Ishikawa (cell line): ENCODE measurements at regions not wholly inside any gene's neighbourhood (a gene's known extent, or its start where the extent isn't known, plus 50 kb on each side); places are given as distances from the start of the nearest gene placed in this dataset.

ENCODE experiments used
- CEBPB ChIP-seq: IDR thresholded peaks from 2 replicates; pipeline ENCODE4 v1.6.1; 2012
- EGR1 ChIP-seq: IDR thresholded peaks from 2 replicates; pipeline ENCODE4 v1.6.1; 2012
- EP300 ChIP-seq: IDR thresholded peaks from 2 replicates; pipeline ENCODE4 v1.6.1; 2012; ENCODE audit warnings: borderline replicate concordance
- RAD21 ChIP-seq: IDR thresholded peaks from 2 replicates; pipeline ENCODE4 v1.6.1; 2012; ENCODE audit warnings: low read depth
- USF1 ChIP-seq: IDR thresholded peaks from 2 replicates; pipeline ENCODE4 v1.6.1; 2012
- YY1 ChIP-seq: IDR thresholded peaks from 2 replicates; pipeline ENCODE4 v1.6.1; 2012; ENCODE audit warnings: low read depth
- ZBTB7A ChIP-seq: IDR thresholded peaks from 2 replicates; pipeline ENCODE4 v1.6.1; 2012; ENCODE audit warnings: low read depth

- no peak for TF ChIP-seq RAD21
- TF ChIP-seq ZBTB7A = no peak
- TF ChIP-seq CEBPB = no peak
- TF ChIP-seq EP300 = no peak
- TF ChIP-seq EGR1 = no peak
- peak; percentile 54; the same call in 1 of the 2 replicates for TF ChIP-seq USF1
- no peak for TF ChIP-seq YY1
Observed at GRCh38 chr1:105260001-105260400, 1510.3 kb downstream of the AMY1C start.
